Hepatocyte (in vitro differentiated cells): ENCODE measurements at regions not wholly inside any gene's neighbourhood (a gene's known extent, or its start where the extent isn't known, plus 50 kb on each side); places are given as distances from the start of the nearest gene placed in this dataset.

Source experiments
- EZH2 ChIP-seq: fragments of 200-600 bp; sonication (generic); IDR thresholded peaks from 2 replicates; pipeline ENCODE4 v1.6.1; 2016; ENCODE audit warnings: antibody characterized with exemption, mild to moderate bottlenecking, borderline replicate concordance
- EZH2phosphoT487 ChIP-seq: fragments of 200-600 bp; sonication (generic); IDR thresholded peaks from one replicate; pipeline ENCODE4 v1.6.1; 2018; ENCODE audit warnings: antibody characterized with exemption, mild to moderate bottlenecking, low read depth, moderate library complexity; ENCODE audit not compliant: unreplicated experiment, severe bottlenecking

DNA sequence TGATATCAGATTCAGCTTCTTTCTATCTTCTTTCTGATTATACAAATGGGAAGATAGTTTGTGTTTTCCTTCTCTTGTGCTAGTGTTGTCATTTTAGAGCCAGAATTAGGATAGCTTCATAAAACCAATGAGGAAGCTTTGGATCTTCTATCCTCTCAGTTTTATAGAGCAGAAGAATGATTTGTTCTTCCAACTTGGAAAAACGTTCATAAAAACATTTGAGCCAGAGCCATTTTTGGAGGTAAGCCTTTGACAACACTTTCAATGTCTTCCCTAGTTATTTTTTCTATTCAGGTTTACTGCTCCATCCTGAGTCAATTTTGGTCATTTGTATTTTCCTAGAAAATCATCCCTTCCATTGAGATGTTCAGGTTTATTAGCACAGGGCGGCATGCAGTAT lies 91.2 kb upstream of the MYOCD start:
- no peak for TF ChIP-seq EZH2phosphoT487
- no peak for TF ChIP-seq EZH2
